Uterus (tissue), 2 donors: ENCODE measurements at regions not wholly inside any gene's neighbourhood (a gene's known extent, or its start where the extent isn't known, plus 50 kb on each side); places are given as distances from the start of the nearest gene placed in this dataset.

Source experiments
- POLR2A ChIP-seq, 2 donors: fragments of 450-650 bp; IDR thresholded peaks; one replicate each; pipeline ENCODE4 v1.6.1; 2016; ENCODE audit warnings: antibody characterized with exemption in 2 of 2, mild to moderate bottlenecking in 1 of 2, moderate library complexity in 1 of 2
- TF ChIP-seq, protein P1 (sequence below), 4 experiments: fragments of 200-600 bp in 2 of 4; fragments of 450-650 bp in 2 of 4; sonication (generic) in 2 of 4; IDR thresholded peaks; one replicate each; pipeline ENCODE4 v1.5.1; 2016 to 2019; ENCODE audit warnings: antibody characterized with exemption in 4 of 4, mild to moderate bottlenecking in 2 of 4, moderate library complexity in 1 of 4

DNA sequence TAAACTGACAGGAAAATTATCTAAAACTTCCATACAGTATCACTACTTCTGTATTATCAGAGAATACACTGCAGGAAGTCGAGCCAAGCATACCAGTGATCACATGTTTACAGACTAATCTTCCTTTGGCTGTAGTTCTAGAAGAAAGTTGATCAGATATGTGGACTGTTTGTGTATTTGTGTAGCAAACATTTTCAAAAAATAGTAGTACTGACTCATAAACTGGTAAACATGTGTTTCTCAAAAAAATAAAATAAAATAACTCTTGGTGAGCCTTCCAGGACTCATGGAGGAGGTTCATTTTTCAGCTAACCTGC is 148.9 kb upstream of the SLC39A10 start:
- TF ChIP-seq, protein P1, sequence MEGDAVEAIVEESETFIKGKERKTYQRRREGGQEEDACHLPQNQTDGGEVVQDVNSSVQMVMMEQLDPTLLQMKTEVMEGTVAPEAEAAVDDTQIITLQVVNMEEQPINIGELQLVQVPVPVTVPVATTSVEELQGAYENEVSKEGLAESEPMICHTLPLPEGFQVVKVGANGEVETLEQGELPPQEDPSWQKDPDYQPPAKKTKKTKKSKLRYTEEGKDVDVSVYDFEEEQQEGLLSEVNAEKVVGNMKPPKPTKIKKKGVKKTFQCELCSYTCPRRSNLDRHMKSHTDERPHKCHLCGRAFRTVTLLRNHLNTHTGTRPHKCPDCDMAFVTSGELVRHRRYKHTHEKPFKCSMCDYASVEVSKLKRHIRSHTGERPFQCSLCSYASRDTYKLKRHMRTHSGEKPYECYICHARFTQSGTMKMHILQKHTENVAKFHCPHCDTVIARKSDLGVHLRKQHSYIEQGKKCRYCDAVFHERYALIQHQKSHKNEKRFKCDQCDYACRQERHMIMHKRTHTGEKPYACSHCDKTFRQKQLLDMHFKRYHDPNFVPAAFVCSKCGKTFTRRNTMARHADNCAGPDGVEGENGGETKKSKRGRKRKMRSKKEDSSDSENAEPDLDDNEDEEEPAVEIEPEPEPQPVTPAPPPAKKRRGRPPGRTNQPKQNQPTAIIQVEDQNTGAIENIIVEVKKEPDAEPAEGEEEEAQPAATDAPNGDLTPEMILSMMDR (IDR thresholded peaks at IDR 0.05) = no peak
- no peak for TF ChIP-seq POLR2A (IDR thresholded peaks at IDR 0.05)
